Astrocyte (in vitro differentiated cells and primary cell): ENCODE measurements at regions not wholly inside any gene's neighbourhood (a gene's known extent, or its start where the extent isn't known, plus 50 kb on each side); places are given as distances from the start of the nearest gene placed in this dataset.

Source experiments
- EZH2 ChIP-seq: IDR thresholded peaks from 2 replicates; pipeline ENCODE4 v1.6.1; 2012; ENCODE audit warnings: mild to moderate bottlenecking, low read length, inconsistent platforms; ENCODE audit not compliant: insufficient read depth
- TF ChIP-seq, protein P1 (sequence below): IDR thresholded peaks from 2 replicates; pipeline ENCODE4 v1.5.1; 2011; ENCODE audit warnings: low read depth, mild to moderate bottlenecking, inconsistent platforms, low read length, moderate library complexity; ENCODE audit not compliant: insufficient read depth

DNA sequence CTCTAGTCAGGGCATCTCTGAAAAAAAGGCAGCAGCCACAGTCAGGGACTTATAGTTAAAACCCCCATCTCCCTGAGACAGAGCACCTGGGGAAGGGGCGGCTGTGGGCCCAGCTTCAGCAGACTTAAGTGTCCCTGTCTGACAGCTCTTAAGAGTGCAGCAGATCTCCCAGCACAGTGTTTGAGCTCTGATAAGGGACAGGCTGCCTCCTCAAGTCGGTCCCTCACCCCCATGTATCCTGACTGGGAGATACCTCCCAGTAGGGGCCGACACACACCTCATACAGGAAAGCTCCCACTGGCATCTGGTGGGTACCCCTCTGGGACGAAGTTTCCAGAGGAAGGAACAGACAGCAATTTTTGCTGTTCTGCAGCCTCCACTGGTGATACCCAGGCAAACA is 129.0 kb downstream of the ANXA5 start:
- TF ChIP-seq, protein P1, sequence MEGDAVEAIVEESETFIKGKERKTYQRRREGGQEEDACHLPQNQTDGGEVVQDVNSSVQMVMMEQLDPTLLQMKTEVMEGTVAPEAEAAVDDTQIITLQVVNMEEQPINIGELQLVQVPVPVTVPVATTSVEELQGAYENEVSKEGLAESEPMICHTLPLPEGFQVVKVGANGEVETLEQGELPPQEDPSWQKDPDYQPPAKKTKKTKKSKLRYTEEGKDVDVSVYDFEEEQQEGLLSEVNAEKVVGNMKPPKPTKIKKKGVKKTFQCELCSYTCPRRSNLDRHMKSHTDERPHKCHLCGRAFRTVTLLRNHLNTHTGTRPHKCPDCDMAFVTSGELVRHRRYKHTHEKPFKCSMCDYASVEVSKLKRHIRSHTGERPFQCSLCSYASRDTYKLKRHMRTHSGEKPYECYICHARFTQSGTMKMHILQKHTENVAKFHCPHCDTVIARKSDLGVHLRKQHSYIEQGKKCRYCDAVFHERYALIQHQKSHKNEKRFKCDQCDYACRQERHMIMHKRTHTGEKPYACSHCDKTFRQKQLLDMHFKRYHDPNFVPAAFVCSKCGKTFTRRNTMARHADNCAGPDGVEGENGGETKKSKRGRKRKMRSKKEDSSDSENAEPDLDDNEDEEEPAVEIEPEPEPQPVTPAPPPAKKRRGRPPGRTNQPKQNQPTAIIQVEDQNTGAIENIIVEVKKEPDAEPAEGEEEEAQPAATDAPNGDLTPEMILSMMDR: no peak
- TF ChIP-seq EZH2: no peak
